ENCODE measurements at regions not wholly inside any gene's neighbourhood (a gene's known extent, or its start where the extent isn't known, plus 50 kb on each side); places are given as distances from the start of the nearest gene placed in this dataset.
"Not testable (repeated sequence)": the region's sequence is repeated elsewhere in the genome, so short reads cannot be mapped to it uniquely, and the experiment has no call there.

DNA sequence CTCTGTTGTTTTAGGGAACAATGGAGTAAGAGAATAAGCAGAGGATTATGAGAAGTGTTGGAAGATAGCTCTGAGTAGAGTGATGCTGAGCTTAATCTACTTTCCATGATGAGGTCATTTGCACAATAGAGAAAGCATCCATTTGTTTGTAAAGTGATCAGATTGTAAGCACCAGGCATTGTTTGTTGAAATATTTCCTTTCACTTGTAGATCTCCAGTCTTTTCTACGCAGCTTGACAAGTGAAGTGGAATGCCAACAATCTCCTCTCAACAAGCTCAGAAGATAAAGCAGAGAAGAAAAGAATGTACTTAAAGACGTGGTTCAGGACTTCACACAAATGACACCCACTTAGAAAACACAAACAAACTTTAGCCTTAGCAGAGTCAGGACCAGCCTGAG is 80.1 kb upstream of the MARCKS start:
- H3K4me3 ChIP-seq (replicated peaks; ENCODE audit: low read depth, low read length), result no peak overlapping the region
- no peak for DNase-seq (ENCODE audit: extremely low read depth, low read depth)
- TF ChIP-seq CTCF (IDR thresholded peaks at IDR 0.05; ENCODE audit: low read depth, low read length, missing control alignments), result no peak

DNA sequence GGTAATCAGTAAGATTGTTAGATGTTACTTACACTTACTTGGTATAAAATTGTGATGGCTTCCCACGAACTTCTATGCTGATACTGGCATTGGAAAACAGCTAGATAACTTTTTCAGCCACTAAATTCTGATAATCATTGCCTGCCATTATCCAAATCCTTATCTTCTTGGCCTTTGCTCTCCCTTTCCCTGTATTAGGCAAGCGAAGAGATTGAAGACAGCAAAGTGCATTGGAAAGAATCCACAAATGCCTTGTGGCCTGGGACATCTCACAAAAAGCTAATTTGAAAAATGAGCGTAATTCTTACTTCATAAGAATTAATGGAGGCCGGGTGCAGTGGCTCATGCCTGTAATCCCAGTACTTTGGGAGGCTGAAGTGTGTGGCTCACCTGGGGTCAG is 79.5 kb upstream of the MARCKS start:
- no peak overlapping the region for H3K4me3 ChIP-seq (replicated peaks; ENCODE audit: low read depth, low read length)
- no peak for DNase-seq (ENCODE audit: extremely low read depth, low read depth)
- TF ChIP-seq CTCF (IDR thresholded peaks at IDR 0.05; ENCODE audit: low read depth, low read length, missing control alignments), result no peak

DNA sequence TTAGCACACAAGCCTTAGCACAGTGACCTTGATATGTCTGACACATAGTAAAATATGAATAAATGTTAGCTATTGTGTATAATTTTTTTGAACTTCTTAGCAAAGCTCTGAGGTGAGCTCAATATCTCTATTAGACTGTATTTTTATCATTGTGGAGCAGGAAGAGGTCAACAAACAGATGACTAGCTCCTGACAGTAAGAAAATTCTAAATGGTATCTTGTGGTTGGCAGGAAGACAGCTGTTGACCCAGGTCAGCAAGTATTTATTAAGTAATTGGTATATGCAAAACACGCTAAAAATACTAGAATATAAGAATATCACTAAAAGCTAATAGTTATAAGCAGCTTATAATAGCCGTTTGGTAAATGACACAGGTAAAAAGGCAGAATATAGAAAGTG is 77.5 kb upstream of the MARCKS start:
- no peak overlapping the region for H3K4me3 ChIP-seq (replicated peaks; ENCODE audit: low read depth, low read length)
- no peak for DNase-seq (ENCODE audit: extremely low read depth, low read depth)
- no peak for TF ChIP-seq CTCF (IDR thresholded peaks at IDR 0.05; ENCODE audit: low read depth, low read length, missing control alignments)

- H3K4me3 ChIP-seq (replicated peaks; ENCODE audit: low read depth, low read length), result no peak overlapping the region
- no peak for DNase-seq (ENCODE audit: extremely low read depth, low read depth)
- TF ChIP-seq CTCF (IDR thresholded peaks at IDR 0.05; ENCODE audit: low read depth, low read length, missing control alignments), result no peak
Measured at GRCh38 chr6:113782636-113783035, 74.5 kb upstream of the MARCKS start.

DNA sequence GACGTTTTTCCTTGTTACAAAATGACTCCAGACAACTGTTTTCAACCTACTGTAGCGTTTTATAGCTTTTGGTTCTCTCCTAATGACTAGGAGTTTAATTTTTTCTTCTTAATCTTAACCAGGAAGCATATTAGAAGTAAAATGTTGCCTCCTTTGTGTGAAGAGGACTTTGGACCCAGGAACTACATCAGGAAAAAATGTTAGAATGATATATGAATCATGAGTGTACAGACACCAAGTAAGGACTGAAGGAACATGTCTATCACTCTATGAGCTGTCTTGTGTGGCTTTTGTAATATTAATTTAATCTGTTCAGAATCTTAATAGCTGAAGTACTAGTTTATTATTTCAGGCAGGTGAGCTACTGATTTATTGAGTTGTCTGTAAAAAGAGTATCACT is 71.0 kb upstream of the MARCKS start:
- no peak for DNase-seq (ENCODE audit: extremely low read depth, low read depth)
- H3K4me3 ChIP-seq (replicated peaks; ENCODE audit: low read depth, low read length), result no peak overlapping the region
- no peak for TF ChIP-seq CTCF (IDR thresholded peaks at IDR 0.05; ENCODE audit: low read depth, low read length, missing control alignments)

GRCh38 chr6:113788586-113788985 is 68.6 kb upstream of the MARCKS start:
- TF ChIP-seq CTCF (IDR thresholded peaks at IDR 0.05; ENCODE audit: low read depth, low read length, missing control alignments), result no peak
- no peak overlapping the region for H3K4me3 ChIP-seq (replicated peaks; ENCODE audit: low read depth, low read length)
- DNase-seq (ENCODE audit: extremely low read depth, low read depth), result no peak

GRCh38 chr6:113791225-113791624 is 65.9 kb upstream of the MARCKS start:
- DNase-seq (ENCODE audit: extremely low read depth, low read depth), result not testable (repeated sequence)

DNA sequence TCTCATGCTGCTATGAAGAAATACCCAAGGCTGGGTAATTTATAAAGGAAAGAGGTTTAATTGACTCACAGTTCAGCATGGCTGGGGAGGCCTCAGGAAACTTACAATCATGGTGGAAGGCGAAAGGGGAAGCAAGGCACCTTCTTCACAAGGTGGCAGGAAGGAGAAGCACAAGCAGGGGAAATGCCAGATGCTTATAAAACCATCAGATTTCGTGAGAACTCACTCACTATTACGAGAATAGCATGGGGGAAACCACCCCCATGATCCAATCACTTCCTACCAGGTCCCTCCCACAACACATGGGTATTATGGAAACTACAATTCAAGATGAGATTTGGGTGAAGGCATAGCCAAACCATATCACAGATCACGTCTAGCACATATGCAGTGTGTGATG is 61.8 kb upstream of the MARCKS start:
- not testable (repeated sequence) for DNase-seq (ENCODE audit: extremely low read depth, low read depth); H3K4me3 ChIP-seq (replicated peaks; ENCODE audit: low read depth, low read length)

More at GRCh38 chr6:113791225-113791624, 65.9 kb upstream of the MARCKS start:
- H3K4me3 ChIP-seq (replicated peaks; ENCODE audit: low read depth, low read length), result not testable (repeated sequence)
